SU-DHL-6 (cell line): ENCODE measurements at regions not wholly inside any gene's neighbourhood (a gene's known extent, or its start where the extent isn't known, plus 50 kb on each side); places are given as distances from the start of the nearest gene placed in this dataset.

Experiments
- EZH2phosphoT487 ChIP-seq: fragments of 200-600 bp; sonication (generic), shearing (Covaris generic); conservative IDR thresholded peaks from 2 replicates; pipeline ENCODE4 v1.6.1; 2018; ENCODE audit warnings: mild to moderate bottlenecking, antibody characterized with exemption, low read length, moderate library complexity, mixed read lengths
- TF ChIP-seq, protein P1 (sequence below): fragments of 200-600 bp; sonication (generic); IDR thresholded peaks from one replicate; pipeline ENCODE4 v1.5.1; 2017; ENCODE audit warnings: antibody characterized with exemption, mild to moderate bottlenecking, low read length, moderate library complexity; ENCODE audit not compliant: insufficient read depth, poor library complexity, severe bottlenecking

- TF ChIP-seq, protein P1, sequence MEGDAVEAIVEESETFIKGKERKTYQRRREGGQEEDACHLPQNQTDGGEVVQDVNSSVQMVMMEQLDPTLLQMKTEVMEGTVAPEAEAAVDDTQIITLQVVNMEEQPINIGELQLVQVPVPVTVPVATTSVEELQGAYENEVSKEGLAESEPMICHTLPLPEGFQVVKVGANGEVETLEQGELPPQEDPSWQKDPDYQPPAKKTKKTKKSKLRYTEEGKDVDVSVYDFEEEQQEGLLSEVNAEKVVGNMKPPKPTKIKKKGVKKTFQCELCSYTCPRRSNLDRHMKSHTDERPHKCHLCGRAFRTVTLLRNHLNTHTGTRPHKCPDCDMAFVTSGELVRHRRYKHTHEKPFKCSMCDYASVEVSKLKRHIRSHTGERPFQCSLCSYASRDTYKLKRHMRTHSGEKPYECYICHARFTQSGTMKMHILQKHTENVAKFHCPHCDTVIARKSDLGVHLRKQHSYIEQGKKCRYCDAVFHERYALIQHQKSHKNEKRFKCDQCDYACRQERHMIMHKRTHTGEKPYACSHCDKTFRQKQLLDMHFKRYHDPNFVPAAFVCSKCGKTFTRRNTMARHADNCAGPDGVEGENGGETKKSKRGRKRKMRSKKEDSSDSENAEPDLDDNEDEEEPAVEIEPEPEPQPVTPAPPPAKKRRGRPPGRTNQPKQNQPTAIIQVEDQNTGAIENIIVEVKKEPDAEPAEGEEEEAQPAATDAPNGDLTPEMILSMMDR, result no peak
- no peak for TF ChIP-seq EZH2phosphoT487
Measured at GRCh38 chrX:28042260-28042659, 61.0 kb upstream of the DCAF8L1 start.
